K562 (cell line): ENCODE measurements at regions not wholly inside any gene's neighbourhood (a gene's known extent, or its start where the extent isn't known, plus 50 kb on each side); places are given as distances from the start of the nearest gene placed in this dataset.

ENCODE experiments used
- ATAC-seq: fragments of 200-7000 bp; cut with Tn5 transposase; 3 replicates; pipeline ENCODE4 v1.9.1; 2020; ENCODE audit warnings: moderate library complexity
- BruUV-seq: library from RNA; stranded (reverse); fragments of 400-500 nt; replicated peaks from 2 replicates; lab custom pipeline; 2021; lab: Mats Ljungman, UMichigan
- CTCF ChIA-PET: fragments of 300-600 bp; formaldehyde crosslinking; extraction: SDS; loops from one replicate; lab custom pipeline; 2021; ENCODE audit warnings: low intra/inter-chr PET ratio; lab: Yijun Ruan, JAX
- POLR2A ChIA-PET: fragments of 300-600, 350-650 bp; sonication (Branson Sonifier 250); formaldehyde crosslinking; extraction: SDS; loops from one replicate; lab custom pipeline; 2021; ENCODE audit warnings: antibody characterized with exemption, inconsistent platforms; lab: Yijun Ruan, JAX
- DNase-seq, 4 experiments: peaks; one replicate each; pipeline versions ENCODE4 v3.0.0 to v3.0.0-alpha.2; 2011 to 2018; ENCODE audit warnings: low spot score in 3 of 4, mixed read lengths in 3 of 4; ENCODE audit errors: extremely low read depth in 1 of 4
- FAIRE-seq: peaks from 2 replicates; lab custom pipeline; 2011; peaks lifted over from hg19 to GRCh38; lab: Jason Lieb, UNC
- H2AFZ ChIP-seq: 2 replicates; pipeline ENCODE4 v1.6.0; 2011; ENCODE audit warnings: low read depth, low read length, control low read depth, inconsistent platforms
- H3K27ac ChIP-seq: fragments of 200-600 bp; 3 replicates; pipeline ENCODE4 v1.8.0; 2011; ENCODE audit warnings: low read depth, mild to moderate bottlenecking, control low read depth, inconsistent platforms, low read length, moderate library complexity, mixed read lengths; ENCODE audit errors: extremely low read depth
- H3K27me3 ChIP-seq, 2 experiments: fragments of 300-600 bp in 1 of 2; 2 replicates in 1 of 2; 3 replicates in 1 of 2; pipeline versions ENCODE4 v1.6.0 to v1.8.0; 2011; ENCODE audit warnings: inconsistent platforms in 2 of 2, low read length in 2 of 2, mild to moderate bottlenecking in 1 of 2, mixed read lengths in 1 of 2, moderate library complexity in 1 of 2; ENCODE audit not compliant: control insufficient read depth in 2 of 2, insufficient read depth in 2 of 2
- H3K36me3 ChIP-seq: fragments of 300-600 bp; 3 replicates; pipeline ENCODE4 v1.8.0; 2011; ENCODE audit warnings: mild to moderate bottlenecking, low read length, inconsistent platforms; ENCODE audit not compliant: control insufficient read depth, insufficient read depth
- H3K4me1 ChIP-seq, 2 experiments: fragments of 200-600 bp in 1 of 2; replicated peaks in 1 of 2; 2 replicates in 1 of 2; 3 replicates in 1 of 2; pipeline versions ENCODE4 v1.5.1 to v1.8.0; 2011; ENCODE audit warnings: inconsistent platforms in 2 of 2, low read length in 2 of 2, mild to moderate bottlenecking in 1 of 2, mixed read lengths in 1 of 2, moderate library complexity in 1 of 2; ENCODE audit not compliant: control insufficient read depth in 2 of 2, insufficient read depth in 2 of 2
- H3K4me2 ChIP-seq: 2 replicates; pipeline ENCODE4 v1.6.1; 2011; ENCODE audit warnings: low read length, control low read depth, inconsistent platforms, mixed read lengths; ENCODE audit not compliant: insufficient read depth
- H3K4me3 ChIP-seq: fragments of 200-600 bp; sonication (generic), shearing (Covaris generic); 2 replicates; pipeline ENCODE4 v1.5.1; 2016; ENCODE audit warnings: control low read depth, inconsistent platforms
- H3K79me2 ChIP-seq: fragments of 200-600 bp; 3 replicates; pipeline ENCODE4 v1.8.0; 2011; ENCODE audit warnings: low read length, inconsistent platforms; ENCODE audit not compliant: control insufficient read depth, insufficient read depth
- H3K9ac ChIP-seq, 2 experiments: 2 replicates each; pipeline versions ENCODE4 v1.6.0 to v1.6.1; 2011; ENCODE audit warnings: low read depth in 2 of 2, low read length in 2 of 2, control low read depth in 1 of 2, inconsistent platforms in 1 of 2, mild to moderate bottlenecking in 1 of 2, mixed read lengths in 1 of 2; ENCODE audit not compliant: insufficient read depth in 1 of 2
- H3K9me1 ChIP-seq: one replicate; pipeline ENCODE4 v1.6.0; 2011; ENCODE audit warnings: inconsistent platforms, mild to moderate bottlenecking, low read length, moderate library complexity; ENCODE audit not compliant: control insufficient read depth, insufficient read depth
- H3K9me3 ChIP-seq: replicated peaks from 2 replicates; pipeline ENCODE4 v1.5.1; 2011; ENCODE audit warnings: low read depth, low read length, inconsistent platforms; ENCODE audit not compliant: control insufficient read depth, insufficient read depth
- H4K20me1 ChIP-seq: replicated peaks from 2 replicates; pipeline ENCODE4 v1.6.1; 2011; ENCODE audit warnings: low read length, inconsistent platforms, mixed read lengths; ENCODE audit not compliant: control insufficient read depth, insufficient read depth
- GTF3C2 ChIP-seq: IDR thresholded peaks from 3 replicates; pipeline ENCODE4 v1.6.1; 2011; ENCODE audit warnings: borderline replicate concordance, mild to moderate bottlenecking, moderate library complexity; ENCODE audit not compliant: insufficient read length; ENCODE audit errors: extremely low read depth
- IFI16 ChIP-seq: fragments of 250-450 bp; sonication (Bioruptor Pico); IDR thresholded peaks from 2 replicates; pipeline ENCODE4 v2.1.2; 2022; ENCODE audit warnings: mild to moderate bottlenecking, inconsistent platforms
- THRB ChIP-seq: fragments of 450-650 bp; formaldehyde crosslinking; conservative IDR thresholded peaks from 2 replicates; pipeline ENCODE4 v1.4.0; 2022; ENCODE audit warnings: mild to moderate bottlenecking, missing genetic modification characterization
- YBX1 ChIP-seq: fragments of 450-650 bp; IDR thresholded peaks from 2 replicates; pipeline ENCODE4 v1.7.1; 2016; ENCODE audit warnings: mild to moderate bottlenecking
- ZFP1 ChIP-seq: fragments of 450-650 bp; formaldehyde crosslinking; IDR thresholded peaks from 2 replicates; pipeline ENCODE4 v1.4.0; 2020; ENCODE audit warnings: mild to moderate bottlenecking, mixed read lengths
- ZNF3 ChIP-seq: fragments of 250-450 bp; sonication (Bioruptor Pico); IDR thresholded peaks from 2 replicates; pipeline ENCODE4 v1.5.0; 2021; ENCODE audit warnings: mild to moderate bottlenecking, moderate library complexity
- ZNF431 ChIP-seq: sonication (generic); formaldehyde crosslinking; IDR thresholded peaks from 2 replicates; pipeline ENCODE4 v1.8.0; 2022; ENCODE audit warnings: mild to moderate bottlenecking, missing genetic modification reagents
- ZSCAN29 ChIP-seq: fragments of 450-650 bp; IDR thresholded peaks from 2 replicates; pipeline ENCODE4 v1.6.1; 2017
- WGBS: fragments of 100-300 bp; shearing (Covaris generic); methylation state at CpG from one replicate; pipeline ENCODE4 v1.1.6; 2016; ENCODE audit warnings: low coverage, mixed read lengths; ENCODE audit not compliant: insufficient coverage; ENCODE audit errors: missing lambda C conversion rate; 5-methylcytosine and 5-hydroxymethylcytosine counted together
- in situ Hi-C: fragments of 300-500 bp; cut with MboI; formaldehyde crosslinking; loops from 4 replicates; pipeline ENCODE4 v1.15.0; 2018; ENCODE audit warnings: inconsistent platforms, mixed read lengths
- intact Hi-C: fragments of 100-400 bp; cut with micrococcal nuclease; formaldehyde crosslinking; loops from 2 replicates; pipeline ENCODE4 v1.14.2; 2022
- TF ChIP-seq, protein P1 (sequence below): fragments of 450-650 bp; IDR thresholded peaks from 2 replicates; pipeline ENCODE4 v1.6.1; 2017; ENCODE audit warnings: antibody characterized with exemption
- TF ChIP-seq, protein P2 (sequence below): sonication (generic); formaldehyde crosslinking; IDR thresholded peaks from 2 replicates; pipeline ENCODE4 v1.8.0; 2022; ENCODE audit warnings: mild to moderate bottlenecking, missing genetic modification reagents
- TF ChIP-seq, protein P3 (sequence below), 2 experiments: fragments of 450-650 bp; conservative IDR thresholded peaks; 2 replicates each; pipeline ENCODE4 v1.6.1; 2017; ENCODE audit warnings: mild to moderate bottlenecking in 2 of 2, moderate library complexity in 2 of 2
- TF ChIP-seq, protein P4 (sequence below): fragments of 250-450 bp; sonication (Bioruptor Pico); IDR thresholded peaks from 2 replicates; pipeline ENCODE4 v1.5.0; 2020; ENCODE audit warnings: mild to moderate bottlenecking, borderline replicate concordance

DNA sequence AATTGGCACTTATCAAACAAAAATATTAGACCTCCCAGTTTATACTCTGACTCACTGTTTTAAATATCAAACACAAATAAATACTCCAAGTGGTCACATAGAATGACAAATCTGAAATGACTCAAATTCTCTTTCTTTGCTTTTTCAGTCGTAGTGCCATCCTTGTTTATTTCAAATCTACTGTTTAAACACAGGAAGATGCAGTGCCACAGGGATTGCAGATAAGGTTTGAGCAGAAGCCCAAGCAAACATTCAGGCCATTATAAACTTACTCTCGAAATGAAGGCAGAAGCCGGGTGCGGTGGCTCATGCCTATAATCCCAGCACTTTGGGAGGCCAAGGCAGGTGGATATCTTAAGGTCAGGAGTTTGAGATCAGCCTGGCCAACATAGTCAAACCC lies 255.4 kb upstream of the PLXNA2 start:
- ATAC-seq: no peak
- Histone ChIP-seq H3K27ac (no peak overlapping the region), H3K9me3 (no peaks in the 10 kb centered on the region), H3K4me2 (no peak overlapping the region), H3K9ac (no peak overlapping the region), H3K4me1 (no peaks in the 10 kb centered on the region), H2AFZ (no peak overlapping the region), H3K36me3 (no peaks in the 10 kb centered on the region), H3K79me2 (no peaks in the 10 kb centered on the region)
- no peak for DNase-seq
- intact Hi-C loops: no loop called here
- no TSS peak for BruUV-seq
- POLR2A ChIA-PET: interaction anchor here (0.8 kb wide), 1 partner anchor 1996 kb away, joined by 4 read pairs; no protein-coding TSS in a partner anchor
- CTCF ChIA-PET: no interaction called here
- WGBS: 0% methylated on average over 4 of the region's 4 CpGs
- TF ChIP-seq ZSCAN29: no peak
- TF ChIP-seq ZNF3 (CRISPR knock-in tag): no peak
- TF ChIP-seq, protein P1, sequence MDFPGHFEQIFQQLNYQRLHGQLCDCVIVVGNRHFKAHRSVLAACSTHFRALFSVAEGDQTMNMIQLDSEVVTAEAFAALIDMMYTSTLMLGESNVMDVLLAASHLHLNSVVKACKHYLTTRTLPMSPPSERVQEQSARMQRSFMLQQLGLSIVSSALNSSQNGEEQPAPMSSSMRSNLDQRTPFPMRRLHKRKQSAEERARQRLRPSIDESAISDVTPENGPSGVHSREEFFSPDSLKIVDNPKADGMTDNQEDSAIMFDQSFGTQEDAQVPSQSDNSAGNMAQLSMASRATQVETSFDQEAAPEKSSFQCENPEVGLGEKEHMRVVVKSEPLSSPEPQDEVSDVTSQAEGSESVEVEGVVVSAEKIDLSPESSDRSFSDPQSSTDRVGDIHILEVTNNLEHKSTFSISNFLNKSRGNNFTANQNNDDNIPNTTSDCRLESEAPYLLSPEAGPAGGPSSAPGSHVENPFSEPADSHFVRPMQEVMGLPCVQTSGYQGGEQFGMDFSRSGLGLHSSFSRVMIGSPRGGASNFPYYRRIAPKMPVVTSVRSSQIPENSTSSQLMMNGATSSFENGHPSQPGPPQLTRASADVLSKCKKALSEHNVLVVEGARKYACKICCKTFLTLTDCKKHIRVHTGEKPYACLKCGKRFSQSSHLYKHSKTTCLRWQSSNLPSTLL: no peak
- no peak for TF ChIP-seq GTF3C2
- no peak for TF ChIP-seq IFI16
- no peak for TF ChIP-seq ZFP1 (CRISPR knock-in tag)
- TF ChIP-seq, protein P2, sequence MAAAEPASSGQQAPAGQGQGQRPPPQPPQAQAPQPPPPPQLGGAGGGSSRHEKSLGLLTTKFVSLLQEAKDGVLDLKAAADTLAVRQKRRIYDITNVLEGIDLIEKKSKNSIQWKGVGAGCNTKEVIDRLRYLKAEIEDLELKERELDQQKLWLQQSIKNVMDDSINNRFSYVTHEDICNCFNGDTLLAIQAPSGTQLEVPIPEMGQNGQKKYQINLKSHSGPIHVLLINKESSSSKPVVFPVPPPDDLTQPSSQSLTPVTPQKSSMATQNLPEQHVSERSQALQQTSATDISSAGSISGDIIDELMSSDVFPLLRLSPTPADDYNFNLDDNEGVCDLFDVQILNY (CRISPR knock-in tag): no peak
- no peak for TF ChIP-seq YBX1
- TF ChIP-seq THRB: no peak
- TF ChIP-seq, protein P3, sequence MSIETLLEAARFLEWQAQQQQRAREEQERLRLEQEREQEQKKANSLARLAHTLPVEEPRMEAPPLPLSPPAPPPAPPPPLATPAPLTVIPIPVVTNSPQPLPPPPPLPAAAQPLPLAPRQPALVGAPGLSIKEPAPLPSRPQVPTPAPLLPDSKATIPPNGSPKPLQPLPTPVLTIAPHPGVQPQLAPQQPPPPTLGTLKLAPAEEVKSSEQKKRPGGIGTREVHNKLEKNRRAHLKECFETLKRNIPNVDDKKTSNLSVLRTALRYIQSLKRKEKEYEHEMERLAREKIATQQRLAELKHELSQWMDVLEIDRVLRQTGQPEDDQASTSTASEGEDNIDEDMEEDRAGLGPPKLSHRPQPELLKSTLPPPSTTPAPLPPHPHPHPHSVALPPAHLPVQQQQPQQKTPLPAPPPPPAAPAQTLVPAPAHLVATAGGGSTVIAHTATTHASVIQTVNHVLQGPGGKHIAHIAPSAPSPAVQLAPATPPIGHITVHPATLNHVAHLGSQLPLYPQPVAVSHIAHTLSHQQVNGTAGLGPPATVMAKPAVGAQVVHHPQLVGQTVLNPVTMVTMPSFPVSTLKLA (conservative IDR thresholded peaks at IDR 0.05): no peak
- TF ChIP-seq, protein P4, sequence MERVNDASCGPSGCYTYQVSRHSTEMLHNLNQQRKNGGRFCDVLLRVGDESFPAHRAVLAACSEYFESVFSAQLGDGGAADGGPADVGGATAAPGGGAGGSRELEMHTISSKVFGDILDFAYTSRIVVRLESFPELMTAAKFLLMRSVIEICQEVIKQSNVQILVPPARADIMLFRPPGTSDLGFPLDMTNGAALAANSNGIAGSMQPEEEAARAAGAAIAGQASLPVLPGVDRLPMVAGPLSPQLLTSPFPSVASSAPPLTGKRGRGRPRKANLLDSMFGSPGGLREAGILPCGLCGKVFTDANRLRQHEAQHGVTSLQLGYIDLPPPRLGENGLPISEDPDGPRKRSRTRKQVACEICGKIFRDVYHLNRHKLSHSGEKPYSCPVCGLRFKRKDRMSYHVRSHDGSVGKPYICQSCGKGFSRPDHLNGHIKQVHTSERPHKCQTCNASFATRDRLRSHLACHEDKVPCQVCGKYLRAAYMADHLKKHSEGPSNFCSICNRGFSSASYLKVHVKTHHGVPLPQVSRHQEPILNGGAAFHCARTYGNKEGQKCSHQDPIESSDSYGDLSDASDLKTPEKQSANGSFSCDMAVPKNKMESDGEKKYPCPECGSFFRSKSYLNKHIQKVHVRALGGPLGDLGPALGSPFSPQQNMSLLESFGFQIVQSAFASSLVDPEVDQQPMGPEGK: no peak
- TF ChIP-seq ZNF431 (CRISPR knock-in tag): no peak
- TF ChIP-seq, all 486 proteins: peak for 0
- Histone ChIP-seq H4K20me1 (no peaks in the 10 kb centered on the region), H3K27me3 (no peaks in the 10 kb centered on the region), H3K4me3 (no peak overlapping the region), H3K9me1 (no peaks in the 10 kb centered on the region)
- in situ Hi-C loops: no loop called here
- no peak for FAIRE-seq
